ENCODE measurements at regions not wholly inside any gene's neighbourhood (a gene's known extent, or its start where the extent isn't known, plus 50 kb on each side); places are given as distances from the start of the nearest gene placed in this dataset.

DNA sequence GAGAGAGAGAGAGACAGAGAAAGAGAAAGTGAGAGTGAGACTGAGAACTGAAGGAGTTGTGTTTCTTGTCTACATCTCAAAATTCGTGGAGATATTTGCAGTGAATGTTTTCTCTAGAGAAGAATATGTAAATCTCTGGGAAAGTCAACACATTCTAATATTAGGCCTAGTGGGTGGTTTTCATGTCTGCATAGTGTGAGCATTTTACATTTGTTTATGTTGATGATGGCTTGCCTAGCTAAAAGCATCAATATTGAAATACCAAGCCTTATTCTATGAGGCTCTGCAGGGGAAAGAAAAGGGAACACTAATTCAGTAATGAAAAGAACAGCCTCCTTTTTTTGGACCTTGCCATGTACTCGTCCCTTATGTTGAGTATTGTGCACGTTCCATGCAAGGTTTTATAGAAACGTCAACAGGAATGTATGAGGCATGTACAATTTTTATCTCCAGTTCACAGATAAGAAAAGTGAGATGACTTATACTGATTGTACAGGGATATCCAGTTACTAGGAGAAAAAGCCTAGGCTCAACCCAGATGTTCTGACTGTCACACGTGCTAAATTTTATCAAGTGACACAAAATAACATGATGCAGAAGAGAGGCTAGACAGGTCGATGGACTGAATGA lies 1288.9 kb upstream of the SLC10A2 start:
- H3K27me3 Mint-ChIP-seq: no peaks in the 10 kb centered on the region
- no peaks in the 10 kb centered on the region for H3K4me1 Mint-ChIP-seq
- DNase-seq (no peak), ATAC-seq (no peak)
- H3K27ac Mint-ChIP-seq: no peak overlapping the region
- no peak overlapping the region for H3K4me3 Mint-ChIP-seq
- peaks cover 19 to 21% of the 10 kb centered on the region in 2 donors for H3K9me3 Mint-ChIP-seq

DNA sequence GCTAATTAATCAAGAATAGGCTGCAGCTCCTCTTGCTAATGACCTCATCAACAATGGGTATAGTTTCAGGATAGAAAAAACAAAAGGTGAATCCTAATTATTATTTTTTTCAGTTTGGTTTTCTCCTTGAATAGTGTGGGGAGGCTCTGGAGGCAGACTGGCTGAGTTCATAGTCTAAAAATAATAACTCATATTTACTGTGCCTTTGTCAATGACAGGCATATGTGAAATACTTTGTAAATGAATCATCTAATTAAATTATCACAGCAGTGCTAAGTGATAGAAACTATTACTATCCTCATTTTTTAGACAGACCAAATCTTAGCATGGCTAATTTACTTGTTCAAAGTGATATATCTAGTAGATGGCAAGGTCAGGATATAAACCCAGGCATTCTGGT lies 1261.0 kb upstream of the SLC10A2 start:
- DNase-seq: no peak
- no peak overlapping the region for H3K4me3 Mint-ChIP-seq
- no peak overlapping the region for H3K27ac Mint-ChIP-seq
- no peaks in the 10 kb centered on the region for H3K27me3 Mint-ChIP-seq
- ATAC-seq: no peak
- H3K9me3 Mint-ChIP-seq: peaks cover 0 to 13% of the 10 kb centered on the region in 2 donors
- H3K4me1 Mint-ChIP-seq: no peaks in the 10 kb centered on the region

DNA sequence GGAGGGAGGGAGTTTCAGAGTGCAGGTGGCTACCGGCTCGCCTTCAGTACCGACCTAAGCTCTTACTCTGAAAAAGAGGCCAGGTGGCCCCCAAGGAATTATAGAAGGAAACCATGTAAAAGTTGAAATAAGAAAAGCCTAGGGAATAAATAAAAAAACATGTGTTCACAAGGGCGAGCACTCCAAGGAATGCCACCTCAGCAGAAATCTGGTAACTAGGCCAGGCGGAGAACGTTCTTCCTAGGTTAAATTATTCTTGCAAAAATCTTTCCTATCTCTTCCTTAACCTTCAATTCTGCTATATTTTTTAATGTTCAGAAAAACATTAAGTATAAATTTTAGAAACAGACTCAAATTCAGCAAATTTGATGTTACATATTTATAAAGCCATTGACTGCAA lies 1260.3 kb upstream of the SLC10A2 start:
- ATAC-seq (no peak), DNase-seq (no peak)
- no peak overlapping the region for H3K4me3 Mint-ChIP-seq
- H3K27me3 Mint-ChIP-seq: no peaks in the 10 kb centered on the region
- no peaks in the 10 kb centered on the region for H3K4me1 Mint-ChIP-seq
- peaks cover 0 to 9% of the 10 kb centered on the region in 2 donors for H3K9me3 Mint-ChIP-seq
- no peak overlapping the region for H3K27ac Mint-ChIP-seq

DNA sequence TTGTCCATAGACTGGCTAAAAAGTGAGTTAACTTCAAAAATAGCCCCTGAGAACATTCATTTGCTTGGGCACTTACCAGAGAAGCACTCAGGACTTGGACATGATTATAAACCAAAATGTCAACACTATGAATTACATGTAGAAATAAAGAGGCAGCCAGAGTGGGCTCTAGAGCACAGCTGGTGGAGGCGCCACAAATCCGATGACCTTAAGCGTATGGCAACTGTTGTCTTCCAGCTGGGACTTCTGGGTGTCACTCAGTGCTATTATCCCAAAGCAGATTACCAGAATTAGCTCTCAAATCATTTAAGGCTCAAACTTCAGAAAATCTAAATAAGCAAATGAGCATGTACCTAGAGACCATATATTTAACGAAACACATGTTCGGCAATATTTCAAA lies 1255.5 kb upstream of the SLC10A2 start:
- no peak for DNase-seq
- H3K4me3 Mint-ChIP-seq: no peak overlapping the region
- H3K27ac Mint-ChIP-seq: no peak overlapping the region
- H3K9me3 Mint-ChIP-seq: no peaks in the 10 kb centered on the region
- no peak for ATAC-seq
- H3K4me1 Mint-ChIP-seq: no peaks in the 10 kb centered on the region
- H3K27me3 Mint-ChIP-seq: no peaks in the 10 kb centered on the region

DNA sequence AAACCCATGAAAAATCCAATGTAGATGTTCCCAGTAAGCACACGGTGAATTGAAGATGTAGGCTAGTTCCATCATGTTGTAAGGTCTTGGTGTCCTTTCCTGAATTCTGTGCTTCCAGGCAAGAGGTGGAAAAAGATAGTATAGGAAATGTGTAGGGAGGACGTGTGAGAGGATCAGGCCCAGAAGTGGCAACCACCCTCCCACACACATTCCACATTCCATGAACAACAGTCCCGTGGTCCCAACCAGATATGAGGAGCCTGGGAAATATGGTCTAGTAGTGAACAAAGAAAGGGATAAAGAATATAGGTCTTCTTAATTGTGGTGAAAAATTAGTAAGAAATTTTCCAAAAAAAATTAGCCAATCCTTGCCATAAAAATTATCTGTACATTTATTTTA lies 1254.2 kb upstream of the SLC10A2 start:
- Mint-ChIP-seq H3K4me1 (no peaks in the 10 kb centered on the region), H3K4me3 (no peak overlapping the region), H3K9me3 (no peaks in the 10 kb centered on the region), H3K27ac (no peak overlapping the region), H3K27me3 (no peaks in the 10 kb centered on the region)
- ATAC-seq (no peak), DNase-seq (no peak)

DNA sequence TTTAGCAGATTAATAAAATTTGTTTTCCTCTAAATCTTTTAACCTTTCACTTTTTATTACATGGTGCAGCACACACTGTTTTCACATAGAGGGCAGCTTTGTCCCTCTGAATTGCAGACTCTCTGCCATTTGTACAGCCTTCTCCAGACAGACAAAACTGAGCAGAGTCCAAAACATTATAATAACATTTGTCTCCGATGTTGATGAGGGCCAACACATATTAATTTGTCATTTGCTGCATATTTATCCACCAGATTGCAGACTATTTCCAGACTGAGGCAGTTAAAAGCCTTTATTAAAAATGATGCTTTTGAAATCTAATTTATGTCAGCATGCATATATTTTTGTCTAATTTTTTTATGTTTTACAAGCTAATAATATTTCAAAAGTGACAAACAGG lies 1251.9 kb upstream of the SLC10A2 start:
- no peak for DNase-seq
- H3K27me3 Mint-ChIP-seq: no peaks in the 10 kb centered on the region
- no peaks in the 10 kb centered on the region for H3K9me3 Mint-ChIP-seq
- no peak overlapping the region for H3K4me3 Mint-ChIP-seq
- H3K27ac Mint-ChIP-seq: no peak overlapping the region
- no peak for ATAC-seq
- H3K4me1 Mint-ChIP-seq: no peaks in the 10 kb centered on the region

DNA sequence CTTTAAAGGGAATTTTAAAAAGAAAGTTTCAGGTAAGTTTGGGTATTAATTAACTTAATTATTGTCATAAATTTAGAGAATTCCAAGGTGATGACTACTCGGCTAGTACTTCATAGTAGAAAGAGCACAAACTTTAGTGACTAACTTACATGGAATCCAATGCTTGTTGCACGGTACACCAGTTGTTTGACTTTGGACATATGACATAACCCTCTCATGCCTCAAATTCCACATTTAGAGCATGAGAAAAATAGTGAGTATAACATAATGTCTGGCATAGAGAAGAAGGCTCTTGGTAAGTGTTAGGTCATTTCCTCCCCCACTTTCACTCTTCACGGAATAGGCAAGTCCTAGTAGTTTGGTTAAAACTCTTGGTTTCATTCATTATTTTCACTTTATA lies 1249.4 kb upstream of the SLC10A2 start:
- no peak for DNase-seq

DNA sequence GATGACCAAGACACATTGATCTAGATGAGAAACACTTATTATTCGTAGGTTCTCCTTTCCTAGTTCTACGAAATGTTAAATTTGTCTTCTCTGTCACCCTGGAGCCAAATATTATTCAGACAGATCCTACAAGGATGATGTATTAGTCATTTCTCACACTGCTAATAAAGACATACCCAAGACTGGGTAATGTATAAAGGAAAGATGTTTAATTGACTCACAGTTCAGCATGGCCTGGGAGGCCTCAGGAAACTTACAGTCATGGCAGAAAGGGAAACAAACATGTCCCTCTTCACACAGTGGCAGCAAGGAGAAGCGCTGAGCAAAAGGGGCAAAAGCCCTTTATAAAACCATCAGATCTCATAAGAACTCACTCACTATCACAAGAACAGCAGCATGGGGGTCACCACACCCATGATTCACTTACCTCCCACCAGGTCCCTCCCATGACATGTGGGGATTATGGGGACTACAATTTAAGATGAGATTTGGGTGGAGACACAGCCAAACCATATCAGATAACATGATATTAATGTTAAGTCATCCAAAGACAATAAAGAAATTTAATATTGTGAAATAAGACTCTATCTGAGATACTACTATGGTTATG lies 1248.8 kb upstream of the SLC10A2 start:
- no peak for DNase-seq

More for the DNA sequence above, 1249.4 kb upstream of the SLC10A2 start:
- ATAC-seq: no peak
- peaks cover 0 to 7% of the 10 kb centered on the region in 2 donors for H3K9me3 Mint-ChIP-seq
- H3K27me3 Mint-ChIP-seq: no peaks in the 10 kb centered on the region
- no peak overlapping the region for H3K4me3 Mint-ChIP-seq
- H3K4me1 Mint-ChIP-seq: no peaks in the 10 kb centered on the region
- peak overlapping the region in 1 of 2 donors; percentile 77 for H3K27ac Mint-ChIP-seq

DNA sequence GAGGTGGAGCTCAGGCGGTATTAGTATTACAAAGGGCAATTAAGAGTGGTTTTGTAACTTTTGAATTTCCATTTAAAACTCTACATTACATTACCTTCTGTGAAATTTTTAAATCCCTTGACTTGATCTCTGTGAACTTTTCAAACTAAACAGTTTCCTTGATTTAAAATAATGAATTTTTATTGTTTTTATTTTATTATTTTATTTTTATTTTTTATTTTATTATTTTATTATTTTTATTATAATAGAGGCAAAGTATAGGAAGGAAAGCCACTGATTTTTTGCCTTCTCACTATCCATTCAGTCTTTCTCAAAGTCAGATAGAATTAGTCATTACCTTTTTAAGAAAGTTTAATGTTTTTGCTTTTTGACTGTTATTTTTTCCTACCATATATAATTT lies 1248.1 kb upstream of the SLC10A2 start:
- ATAC-seq (no peak), DNase-seq (no peak)
- Mint-ChIP-seq H3K4me3 (no peak overlapping the region), H3K9me3 (peaks cover 0 to 7% of the 10 kb centered on the region in 2 donors), H3K27me3 (no peaks in the 10 kb centered on the region), H3K4me1 (no peaks in the 10 kb centered on the region), H3K27ac (no peak overlapping the region)

More for the DNA sequence above, 1248.8 kb upstream of the SLC10A2 start:
- peaks cover 0 to 7% of the 10 kb centered on the region in 2 donors for H3K9me3 Mint-ChIP-seq
- H3K4me1 Mint-ChIP-seq: no peaks in the 10 kb centered on the region
- H3K27me3 Mint-ChIP-seq: no peaks in the 10 kb centered on the region
- no peak overlapping the region for H3K4me3 Mint-ChIP-seq
- peak overlapping the region in 1 of 2 donors; percentile 77 for H3K27ac Mint-ChIP-seq
- ATAC-seq: no peak

DNA sequence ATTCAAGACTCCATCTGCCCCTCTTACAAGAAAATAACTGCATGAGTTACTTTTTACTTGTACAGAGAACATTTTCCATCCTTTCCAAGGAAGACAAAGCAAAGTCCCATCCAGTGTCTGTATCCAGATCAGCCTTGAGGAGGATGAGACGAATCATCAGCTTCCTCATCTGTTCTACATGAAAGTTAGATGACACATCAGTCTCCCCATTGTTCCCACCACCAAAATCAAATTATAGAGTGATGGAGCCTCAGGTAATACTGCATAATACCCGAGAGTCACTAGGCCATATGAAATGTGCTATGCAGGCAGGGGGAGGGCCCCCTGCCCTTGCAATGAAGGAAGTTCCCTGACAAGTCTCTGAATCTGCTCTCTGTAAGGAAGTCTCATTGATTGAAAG lies 1244.6 kb upstream of the SLC10A2 start:
- H3K4me1 Mint-ChIP-seq: no peaks in the 10 kb centered on the region
- no peak for DNase-seq
- no peak for ATAC-seq
- no peak overlapping the region for H3K4me3 Mint-ChIP-seq
- no peak overlapping the region for H3K27ac Mint-ChIP-seq
- peaks cover 0 to 7% of the 10 kb centered on the region in 2 donors for H3K9me3 Mint-ChIP-seq
- no peaks in the 10 kb centered on the region for H3K27me3 Mint-ChIP-seq

DNA sequence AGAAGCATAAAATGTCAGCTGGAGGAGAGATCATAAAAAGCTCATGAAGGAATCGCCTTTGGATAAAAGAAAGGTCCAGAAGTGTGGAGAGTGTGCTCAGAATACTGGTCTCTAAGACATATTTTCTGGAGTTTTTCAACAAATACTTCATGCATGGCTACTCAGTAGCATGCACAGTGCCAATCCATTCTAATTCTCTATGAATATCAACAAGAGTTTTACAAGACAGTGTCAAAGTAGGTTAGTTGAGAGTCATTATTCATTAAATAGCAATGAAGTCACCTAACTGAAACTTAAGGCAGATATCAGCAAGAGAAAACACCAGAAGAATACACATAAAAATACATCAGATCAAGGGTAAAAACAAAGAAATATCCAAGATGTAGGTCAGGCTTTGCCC lies 1243.2 kb upstream of the SLC10A2 start:
- DNase-seq: no peak
- ATAC-seq: no peak

DNA sequence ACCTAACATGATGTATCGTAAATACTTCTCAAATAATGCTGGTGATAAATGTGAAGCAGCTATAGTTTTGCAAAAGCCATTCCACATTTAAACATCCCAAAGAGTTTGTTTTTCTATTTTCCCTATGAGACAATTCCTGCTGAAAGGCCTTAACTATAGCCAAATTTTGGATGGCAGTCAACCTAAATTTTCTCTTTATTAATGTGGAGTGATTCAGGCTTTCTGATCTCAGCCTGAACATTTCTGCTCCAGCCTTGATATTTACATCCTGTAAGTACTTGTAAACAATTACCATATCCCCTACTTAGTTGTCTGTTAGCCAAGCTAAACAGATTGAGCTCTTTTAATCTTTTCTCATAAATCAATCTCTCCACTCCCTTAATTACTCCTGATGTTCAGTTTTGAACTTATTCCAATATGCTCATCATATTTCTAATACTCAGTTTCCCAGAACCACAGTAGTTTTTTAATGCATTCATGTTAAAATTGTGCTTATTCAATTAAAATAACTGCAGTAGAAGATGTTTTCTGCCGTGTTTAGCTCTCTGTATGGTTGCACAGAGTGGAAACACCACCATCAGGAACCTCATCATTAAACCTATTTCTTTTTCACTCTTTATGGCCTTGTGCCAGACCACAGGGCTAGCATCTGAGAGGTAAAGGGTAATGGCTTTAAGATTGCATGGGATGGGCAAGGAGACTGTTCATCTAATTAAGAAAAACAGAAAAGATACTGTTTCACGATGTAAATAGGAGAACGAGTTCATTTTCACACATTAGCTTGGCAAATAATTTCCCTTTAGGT lies 1235.2 kb upstream of the SLC10A2 start:
- DNase-seq (no peak), ATAC-seq (no peak)
- Mint-ChIP-seq H3K9me3 (peaks cover 0 to 5% of the 10 kb centered on the region in 2 donors), H3K4me1 (no peaks in the 10 kb centered on the region), H3K27me3 (no peaks in the 10 kb centered on the region), H3K4me3 (no peak overlapping the region), H3K27ac (no peak overlapping the region)

More for the DNA sequence above, 1243.2 kb upstream of the SLC10A2 start:
- no peak overlapping the region for H3K4me3 Mint-ChIP-seq
- H3K27ac Mint-ChIP-seq: no peak overlapping the region
- no peaks in the 10 kb centered on the region for H3K4me1 Mint-ChIP-seq
- H3K27me3 Mint-ChIP-seq: no peaks in the 10 kb centered on the region
- peaks cover 0 to 7% of the 10 kb centered on the region in 2 donors for H3K9me3 Mint-ChIP-seq

DNA sequence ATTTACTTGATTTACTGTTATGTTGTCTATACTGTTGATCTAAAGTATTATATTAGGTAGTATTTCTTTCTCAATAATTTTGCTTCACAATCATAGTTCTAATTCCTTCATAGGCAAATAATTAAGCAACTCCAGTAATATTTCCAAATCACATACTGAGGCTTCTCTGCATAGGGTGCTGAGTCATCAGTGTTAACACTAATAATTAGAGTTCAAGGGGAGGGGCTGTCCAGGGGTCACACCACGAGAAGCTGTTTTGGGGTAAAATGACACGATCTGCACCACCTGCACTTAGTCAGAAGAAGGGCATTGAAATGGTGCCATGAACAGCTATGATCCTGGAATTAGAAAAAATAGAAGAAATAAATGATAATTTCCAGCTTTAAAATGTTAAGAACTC lies 1230.9 kb upstream of the SLC10A2 start:
- Mint-ChIP-seq H3K27me3 (no peaks in the 10 kb centered on the region), H3K27ac (no peak overlapping the region), H3K4me1 (no peaks in the 10 kb centered on the region), H3K9me3 (no peaks in the 10 kb centered on the region), H3K4me3 (no peak overlapping the region)
- no peak for DNase-seq
- ATAC-seq: no peak

DNA sequence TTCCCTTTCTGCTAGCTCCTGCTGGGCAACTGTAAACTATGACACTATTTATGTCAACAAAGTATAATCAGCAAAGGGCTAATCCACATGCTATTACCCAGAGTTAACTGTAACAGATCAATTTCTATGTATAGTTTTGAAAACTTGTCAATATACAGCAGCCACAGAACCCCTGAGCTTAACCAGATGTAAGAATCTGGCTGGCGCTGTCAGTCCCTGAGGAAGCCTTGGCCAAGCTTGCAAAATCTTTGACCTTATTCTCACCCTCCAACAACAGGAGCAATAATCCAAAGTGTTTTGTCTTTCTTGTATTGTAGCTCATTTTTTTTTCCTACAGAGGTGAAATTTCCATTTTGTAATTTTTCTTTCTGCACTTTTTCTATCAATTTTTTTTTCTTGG lies 1230.1 kb upstream of the SLC10A2 start:
- no peaks in the 10 kb centered on the region for H3K27me3 Mint-ChIP-seq
- no peak overlapping the region for H3K27ac Mint-ChIP-seq
- DNase-seq (no peak), ATAC-seq (no peak)
- no peak overlapping the region for H3K4me3 Mint-ChIP-seq
- H3K9me3 Mint-ChIP-seq: no peaks in the 10 kb centered on the region
- no peaks in the 10 kb centered on the region for H3K4me1 Mint-ChIP-seq

DNA sequence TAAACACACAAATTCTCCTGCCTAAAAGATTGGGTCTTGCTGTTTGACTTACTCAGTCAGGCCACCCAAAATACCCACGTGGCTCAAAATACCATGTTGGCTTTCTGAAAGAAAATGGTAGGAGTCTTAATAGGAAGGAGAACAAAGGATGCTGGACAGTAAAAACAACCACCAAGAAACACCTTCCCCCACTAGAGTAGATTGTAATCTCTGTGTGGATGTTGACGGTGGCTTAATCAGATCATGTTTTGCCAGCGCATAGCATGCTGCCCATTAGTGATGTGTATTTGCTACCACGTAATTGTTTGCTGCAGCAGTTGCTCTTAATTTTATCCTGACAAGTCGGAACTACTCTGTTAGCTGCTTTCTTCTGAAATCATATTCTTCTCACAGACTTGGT lies 1229.3 kb upstream of the SLC10A2 start:
- H3K27ac Mint-ChIP-seq: no peak overlapping the region
- H3K9me3 Mint-ChIP-seq: no peaks in the 10 kb centered on the region
- no peaks in the 10 kb centered on the region for H3K4me1 Mint-ChIP-seq
- no peak for DNase-seq
- H3K27me3 Mint-ChIP-seq: no peaks in the 10 kb centered on the region
- ATAC-seq: no peak
- H3K4me3 Mint-ChIP-seq: no peak overlapping the region

DNA sequence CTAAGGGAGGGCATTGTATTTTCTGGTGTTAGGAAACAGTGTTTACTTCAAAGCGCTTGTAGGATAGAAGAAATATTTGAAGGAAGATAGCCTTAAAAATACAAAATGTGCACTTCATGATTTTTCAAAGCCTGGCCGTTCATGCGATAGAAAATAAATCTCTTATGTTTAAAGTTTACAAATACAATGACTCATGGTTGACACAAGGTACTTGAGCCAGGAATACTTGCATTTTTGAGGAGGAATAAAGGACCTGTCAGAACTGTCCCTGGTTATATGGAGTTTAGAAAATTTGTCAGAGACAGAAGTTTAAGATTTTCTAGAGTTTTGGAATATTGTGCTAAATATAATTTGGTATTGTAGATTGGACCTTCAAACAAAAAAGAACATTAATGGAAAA lies 1223.2 kb upstream of the SLC10A2 start:
- H3K27me3 Mint-ChIP-seq: no peaks in the 10 kb centered on the region

More for the DNA sequence above, 1223.2 kb upstream of the SLC10A2 start:
- ATAC-seq: no peak
- no peak for DNase-seq
- Mint-ChIP-seq H3K4me1 (no peaks in the 10 kb centered on the region), H3K4me3 (no peak overlapping the region), H3K27ac (no peak overlapping the region), H3K9me3 (no peaks in the 10 kb centered on the region)

Data from stimulated activated naive CD8-positive, alpha-beta T cell treated with anti-CD3 and anti-CD28 coated beads, Interleukin-15, amount 100 ng/mL, for 72 hours (primary cell).